A549 (cell line): ENCODE measurements at regions not wholly inside any gene's neighbourhood (a gene's known extent, or its start where the extent isn't known, plus 50 kb on each side); places are given as distances from the start of the nearest gene placed in this dataset.

Experiments
- ATAC-seq, 2 experiments: fragments of 200-7000 bp in 1 of 2; fragments of >200 bp in 1 of 2; cut with Nextera tagmentation in 1 of 2; cut with Tn5 transposase in 1 of 2; 3 replicates each; pipeline versions ENCODE4 v1.8.0 to v1.9.1; 2018 to 2020; ENCODE audit warnings: mild to moderate bottlenecking in 1 of 2, moderate library complexity in 1 of 2
- CTCF ChIA-PET: fragments of 300-600 bp; sonication (Branson Sonifier 250); formaldehyde crosslinking; extraction: SDS; loops from one replicate; lab custom pipeline; 2021; ENCODE audit warnings: antibody characterized with exemption, inconsistent platforms; lab: Yijun Ruan, JAX
- POLR2A ChIA-PET: fragments of 350-600 bp; formaldehyde crosslinking; extraction: SDS; loops from one replicate; lab custom pipeline; 2021; ENCODE audit warnings: antibody characterized with exemption, inconsistent platforms; lab: Yijun Ruan, JAX
- DNase-seq, 2 experiments: peaks; one replicate each; pipeline versions ENCODE4 v3.0.0 to v3.0.0-alpha.2; 2011 to 2016; ENCODE audit warnings: low read depth in 1 of 2, low spot score in 1 of 2
- FAIRE-seq: peaks from 2 replicates; lab custom pipeline; 2011; peaks lifted over from hg19 to GRCh38; lab: Jason Lieb, UNC
- H3K27ac ChIP-seq, 2 experiments: fragments of >200 bp; sonication (Bioruptor Twin); formaldehyde crosslinking; 3 replicates each; pipeline ENCODE4 v1.5.1; 2016 to 2017
- H3K4me1 ChIP-seq: fragments of >200 bp; sonication (Bioruptor Twin); formaldehyde crosslinking; 3 replicates; pipeline ENCODE4 v1.6.1; 2016
- H3K4me2 ChIP-seq: fragments of >200 bp; sonication (Bioruptor Twin); formaldehyde crosslinking; 3 replicates; pipeline ENCODE4 v1.6.1; 2016
- H3K4me3 ChIP-seq: fragments of >200 bp; sonication (Bioruptor Twin); formaldehyde crosslinking; 3 replicates; pipeline ENCODE4 v1.5.1; 2016
- H3K9me3 ChIP-seq: fragments of >200 bp; sonication (Bioruptor Twin); formaldehyde crosslinking; 3 replicates; pipeline ENCODE4 v1.6.1; 2016
- ATOH8 ChIP-seq: fragments of 250-450 bp; sonication (Bioruptor Pico); IDR thresholded peaks from 2 replicates; pipeline ENCODE4 v1.5.0; 2020; ENCODE audit warnings: low read depth, mild to moderate bottlenecking, moderate library complexity
- BCL3 ChIP-seq: fragments of >200 bp; sonication (Bioruptor Twin); formaldehyde crosslinking; IDR thresholded peaks from 3 replicates; pipeline ENCODE4 v1.6.1; 2016
- CHD4 ChIP-seq: fragments of 200-600 bp; sonication (generic); IDR thresholded peaks from 2 replicates; pipeline ENCODE4 v1.6.1; 2016; ENCODE audit warnings: antibody characterized with exemption, mild to moderate bottlenecking, borderline replicate concordance
- EHF ChIP-seq: fragments of 250-450 bp; sonication (Bioruptor Pico); IDR thresholded peaks from 2 replicates; pipeline ENCODE4 v1.5.0; 2020; ENCODE audit warnings: mild to moderate bottlenecking
- ELK1 ChIP-seq: fragments of 150-350 bp; IDR thresholded peaks from 2 replicates; pipeline ENCODE4 v1.6.1; 2014; ENCODE audit warnings: low read depth, mild to moderate bottlenecking, low read length
- FOSL2 ChIP-seq, 2 experiments: fragments of 450-650 bp in 1 of 2; fragments of >200 bp in 1 of 2; sonication (Bioruptor Twin) in 1 of 2; formaldehyde crosslinking; IDR thresholded peaks; 2 replicates each; pipeline versions ENCODE4 v1.5.0 to v1.6.1; 2016 to 2020; ENCODE audit warnings: mild to moderate bottlenecking in 1 of 2, moderate library complexity in 1 of 2
- FOXS1 ChIP-seq: fragments of 250-450 bp; sonication (Bioruptor Pico); IDR thresholded peaks from 2 replicates; pipeline ENCODE4 v1.5.0; 2020; ENCODE audit warnings: mild to moderate bottlenecking, moderate library complexity
- HES2 ChIP-seq: fragments of >200 bp; sonication (Bioruptor Twin); formaldehyde crosslinking; IDR thresholded peaks from 2 replicates; pipeline ENCODE4 v1.6.1; 2016
- HMGXB4 ChIP-seq: fragments of 250-450 bp; sonication (Bioruptor Pico); IDR thresholded peaks from 2 replicates; pipeline ENCODE4 v1.5.0; 2021; ENCODE audit warnings: mild to moderate bottlenecking, moderate library complexity, borderline replicate concordance
- MYC ChIP-seq: IDR thresholded peaks from 2 replicates; pipeline ENCODE4 v1.6.1; 2012; ENCODE audit warnings: mild to moderate bottlenecking, inconsistent platforms, low read length, improper control_type of control experiment, borderline replicate concordance
- NFE2L2 ChIP-seq: fragments of 150-350 bp; conservative IDR thresholded peaks from 2 replicates; pipeline ENCODE4 v1.6.1; 2014; ENCODE audit warnings: low read length
- PHF8 ChIP-seq: fragments of 200-600 bp; sonication (generic); IDR thresholded peaks from 2 replicates; pipeline ENCODE4 v1.6.1; 2016; ENCODE audit warnings: low read depth, mild to moderate bottlenecking, antibody characterized with exemption, moderate library complexity, borderline replicate concordance
- RARB ChIP-seq: fragments of 250-450 bp; sonication (Bioruptor Pico); IDR thresholded peaks from 2 replicates; pipeline ENCODE4 v1.8.0; 2021; ENCODE audit warnings: mild to moderate bottlenecking, moderate library complexity
- REST ChIP-seq: fragments of 200-600 bp; sonication (generic); IDR thresholded peaks from 2 replicates; pipeline ENCODE4 v1.6.1; 2016; ENCODE audit warnings: antibody characterized with exemption, mild to moderate bottlenecking, moderate library complexity
- RNF2 ChIP-seq: fragments of 200-600 bp; sonication (generic); IDR thresholded peaks from 2 replicates; pipeline ENCODE4 v1.6.1; 2016; ENCODE audit warnings: low read depth, mild to moderate bottlenecking, antibody characterized with exemption, moderate library complexity, borderline replicate concordance
- SREBF2 ChIP-seq: fragments of 450-650 bp; IDR thresholded peaks from 2 replicates; pipeline ENCODE4 v1.6.1; 2014; ENCODE audit warnings: mild to moderate bottlenecking, moderate library complexity
- TFCP2L1 ChIP-seq: fragments of 250-450 bp; sonication (Bioruptor Pico); IDR thresholded peaks from 2 replicates; pipeline ENCODE4 v1.5.0; 2021; ENCODE audit warnings: mild to moderate bottlenecking
- USF2 ChIP-seq: fragments of 450-650 bp; IDR thresholded peaks from 2 replicates; pipeline ENCODE4 v1.6.1; 2014; ENCODE audit warnings: antibody characterized with exemption
- ZNF302 ChIP-seq: fragments of 250-450 bp; sonication (Bioruptor Pico); IDR thresholded peaks from 2 replicates; pipeline ENCODE4 v1.9.0; 2021; ENCODE audit warnings: inconsistent platforms, mild to moderate bottlenecking, moderate library complexity
- ZSCAN20 ChIP-seq: fragments of 250-450 bp; sonication (Bioruptor Pico); IDR thresholded peaks from 2 replicates; pipeline ENCODE4 v1.8.0; 2022; ENCODE audit warnings: mild to moderate bottlenecking, moderate library complexity

GRCh38 chrX:144896323-144896722 is 351.0 kb upstream of the SPANXN1 start:
- ChIA-PET CTCF (no interaction called here), POLR2A (no interaction called here)
- H3K27ac ChIP-seq, result no peak overlapping the region
- TF ChIP-seq MYC, result no peak
- no peak for TF ChIP-seq HES2
- no peak for TF ChIP-seq ATOH8 (CRISPR knock-in tag)
- no peak for TF ChIP-seq FOSL2 (IDR thresholded peaks at IDR 0.05)
- TF ChIP-seq FOSL2 (CRISPR knock-in tag; IDR thresholded peaks at IDR 0.05), result no peak
- no peak for TF ChIP-seq RNF2
- no peak for TF ChIP-seq REST
- no peak for TF ChIP-seq TFCP2L1 (CRISPR knock-in tag)
- no peak for TF ChIP-seq HMGXB4 (CRISPR knock-in tag)
- TF ChIP-seq SREBF2, result no peak
- TF ChIP-seq RARB (CRISPR knock-in tag), result no peak
- TF ChIP-seq ELK1, result no peak
- no peak for TF ChIP-seq ZSCAN20
- TF ChIP-seq NFE2L2, result no peak
- no peak for TF ChIP-seq FOXS1
- no peak for TF ChIP-seq ZNF302
- no peak for TF ChIP-seq BCL3
- TF ChIP-seq PHF8, result no peak
- no peak for TF ChIP-seq EHF (CRISPR knock-in tag)
- no peak for TF ChIP-seq CHD4
- TF ChIP-seq USF2, result no peak
- H3K4me3 ChIP-seq, result no peak overlapping the region
- no peak for FAIRE-seq
- no peak for DNase-seq
- H3K9me3 ChIP-seq, result no peaks in the 10 kb centered on the region
- ATAC-seq, result no peak
- no peaks in the 10 kb centered on the region for H3K4me1 ChIP-seq
- no peak overlapping the region for H3K4me2 ChIP-seq
